Esophagus muscularis mucosa (tissue), 4 donors: ENCODE measurements at regions not wholly inside any gene's neighbourhood (a gene's known extent, or its start where the extent isn't known, plus 50 kb on each side); places are given as distances from the start of the nearest gene placed in this dataset.

Experiments used
- DNase-seq: peaks from one replicate; pipeline ENCODE4 v3.0.0-alpha.2; 2017; ENCODE audit errors: extremely low spot score
- H3K27ac ChIP-seq, 4 donors: fragments of 200-600 bp; sonication (generic); replicated peaks in 1 of 4; 1 replicate in 3 of 4; 2 replicates in 1 of 4; pipeline ENCODE4 v1.5.1; 2016 to 2019; ENCODE audit warnings: mild to moderate bottlenecking in 1 of 4
- H3K27me3 ChIP-seq, 4 donors: fragments of 200-600 bp; sonication (generic); one replicate each; pipeline versions ENCODE4 v1.5.1 to v1.6.0; 2016 to 2019
- H3K36me3 ChIP-seq, 4 donors: fragments of 200-600 bp; sonication (generic); one replicate each; pipeline ENCODE4 v1.5.1; 2016 to 2019
- H3K4me1 ChIP-seq, 4 donors: fragments of 200-600 bp; sonication (generic); one replicate each; pipeline ENCODE4 v1.5.1; 2016 to 2019
- H3K4me3 ChIP-seq, 4 donors: fragments of 200-600 bp; sonication (generic); 1 replicate in 2 of 4; 2 replicates in 2 of 4; pipeline ENCODE4 v1.5.1; 2016 to 2019; ENCODE audit warnings: mild to moderate bottlenecking in 4 of 4, moderate library complexity in 1 of 4
- H3K9me3 ChIP-seq, 4 donors: fragments of 200-600 bp; sonication (generic); 1 replicate in 3 of 4; 2 replicates in 1 of 4; pipeline ENCODE4 v1.5.1; 2016 to 2019
- CTCF ChIP-seq, 3 experiments: fragments of 200-600 bp in 2 of 3; fragments of 450-650 bp in 1 of 3; sonication (generic) in 2 of 3; IDR thresholded peaks; one replicate each; pipeline ENCODE4 v1.5.1; 2017 to 2019; ENCODE audit warnings: antibody characterized with exemption in 3 of 3, mild to moderate bottlenecking in 2 of 3, moderate library complexity in 1 of 3
- EP300 ChIP-seq: sonication (generic); formaldehyde crosslinking; IDR thresholded peaks from one replicate; pipeline ENCODE4 v1.6.1; 2017; ENCODE audit warnings: antibody characterized with exemption
- POLR2A ChIP-seq: fragments of 450-650 bp; IDR thresholded peaks from one replicate; pipeline ENCODE4 v1.6.1; 2017; ENCODE audit warnings: antibody characterized with exemption, moderate library complexity, mild to moderate bottlenecking, low read depth
- POLR2AphosphoS5 ChIP-seq, 2 donors: sonication (generic); formaldehyde crosslinking; IDR thresholded peaks; one replicate each; pipeline ENCODE4 v1.6.1; 2017; ENCODE audit warnings: antibody characterized with exemption in 2 of 2
- WGBS: methylation state at CpG from one replicate; pipeline ENCODE4 v1.1.5; 2018; 5-methylcytosine and 5-hydroxymethylcytosine counted together
- intact Hi-C: fragments of 100-400 bp; cut with DNase I; formaldehyde crosslinking; loops from one replicate; pipeline ENCODE4 v1.15.1; 2023

- 87% methylated on average over 13 of the region's 13 CpGs for WGBS
- Histone ChIP-seq H3K9me3 (no peaks in the 10 kb centered on the region), H3K36me3 (no peaks in the 10 kb centered on the region), H3K27me3 (no peaks in the 10 kb centered on the region), H3K27ac (no peak overlapping the region), H3K4me1 (peaks cover 0 to 12% (median 5%) of the 10 kb centered on the region in 4 donors), H3K4me3 (no peak overlapping the region)
- DNase-seq: no peak
- TF ChIP-seq EP300 (no peak), CTCF (IDR thresholded peaks at IDR 0.05) (no peak), POLR2AphosphoS5 (IDR thresholded peaks at IDR 0.05) (no peak), POLR2A (no peak)
- intact Hi-C loops: loop anchor here (10.0 kb wide), 1 partner anchor 252 kb away; no protein-coding TSS in a partner anchor
Observed at GRCh38 chr10:78456649-78457400, 423.2 kb downstream of the RPS24 start.

- Histone ChIP-seq H3K4me3 (no peak overlapping the region), H3K36me3 (no peaks in the 10 kb centered on the region), H3K9me3 (no peaks in the 10 kb centered on the region), H3K27ac (no peak overlapping the region), H3K27me3 (no peaks in the 10 kb centered on the region), H3K4me1 (peaks cover 0 to 11% (median 5%) of the 10 kb centered on the region in 4 donors)
- over 99% methylated on average over 8 of the region's 8 CpGs for WGBS
- no peak for DNase-seq
- no peak for TF ChIP-seq POLR2AphosphoS5 (IDR thresholded peaks at IDR 0.05)
- no peak for TF ChIP-seq EP300
- no peak for TF ChIP-seq POLR2A
- TF ChIP-seq CTCF (IDR thresholded peaks at IDR 0.05): no peak
- intact Hi-C loops: loop anchor here (10.0 kb wide), 1 partner anchor 253 kb away; no protein-coding TSS in a partner anchor
Observed at GRCh38 chr10:78457804-78458482, 424.3 kb downstream of the RPS24 start.

GRCh38 chr10:78458983-78459638 lies 425.4 kb downstream of the RPS24 start:
- H3K36me3 ChIP-seq: no peaks in the 10 kb centered on the region
- intact Hi-C loops: loop anchor here (10.0 kb wide), 1 partner anchor 254 kb away; no protein-coding TSS in a partner anchor
- H3K4me1 ChIP-seq: peaks cover 0 to 11% (median 5%) of the 10 kb centered on the region in 4 donors
- no peaks in the 10 kb centered on the region for H3K9me3 ChIP-seq
- 85% methylated on average over 3 of the region's 3 CpGs for WGBS
- TF ChIP-seq CTCF (IDR thresholded peaks at IDR 0.05): no peak
- no peak for TF ChIP-seq POLR2AphosphoS5 (IDR thresholded peaks at IDR 0.05)
- no peak for TF ChIP-seq POLR2A
- TF ChIP-seq EP300: no peak
- no peaks in the 10 kb centered on the region for H3K27me3 ChIP-seq
- no peak for DNase-seq
- H3K4me3 ChIP-seq: no peak overlapping the region
- no peak overlapping the region for H3K27ac ChIP-seq

GRCh38 chr10:78459639-78460037 lies 426.0 kb downstream of the RPS24 start:
- 83% methylated on average over 1 of the region's 3 CpGs for WGBS
- Histone ChIP-seq H3K4me3 (no peak overlapping the region), H3K4me1 (peaks cover 0 to 11% (median 5%) of the 10 kb centered on the region in 4 donors), H3K36me3 (no peaks in the 10 kb centered on the region), H3K27me3 (no peaks in the 10 kb centered on the region), H3K9me3 (no peaks in the 10 kb centered on the region), H3K27ac (no peak overlapping the region)
- intact Hi-C loops: loop anchor here (10.0 kb wide), 1 partner anchor 255 kb away; no protein-coding TSS in a partner anchor
- no peak for DNase-seq
- no peak for TF ChIP-seq CTCF (IDR thresholded peaks at IDR 0.05)
- TF ChIP-seq POLR2A: no peak
- no peak for TF ChIP-seq EP300
- TF ChIP-seq POLR2AphosphoS5 (IDR thresholded peaks at IDR 0.05): no peak
